ENCODE measurements at regions not wholly inside any gene's neighbourhood (a gene's known extent, or its start where the extent isn't known, plus 50 kb on each side); places are given as distances from the start of the nearest gene placed in this dataset.

GRCh38 chr9:22742401-22742800, 295.8 kb downstream of the DMRTA1 start:
- Histone ChIP-seq H3K4me3 (ENCODE audit: insufficient read depth, low read length, poor library complexity, severe bottlenecking) (no peak overlapping the region), H4K20me1 (ENCODE audit: low read depth, low read length) (no peaks in the 10 kb centered on the region), H3K79me2 (ENCODE audit: insufficient read depth, low read length) (no peaks in the 10 kb centered on the region), H3K27ac (ENCODE audit: low read depth, low read length) (no peak overlapping the region), H3K9me3 (ENCODE audit: insufficient read depth, low read length) (no peaks in the 10 kb centered on the region), H2AFZ (ENCODE audit: low read depth, low read length, severe bottlenecking) (no peak overlapping the region), H3K4me2 (ENCODE audit: low read depth, low read length, poor library complexity, severe bottlenecking) (no peak overlapping the region), H3K9me2 (replicated peaks; ENCODE audit: insufficient read depth, low read length) (peaks cover 3% of the 10 kb centered on the region; the same call in 1 of the 2 replicates), H3F3A (ENCODE audit: insufficient read depth) (no peaks in the 10 kb centered on the region), H3K27me3 (ENCODE audit: low read length) (no peaks in the 10 kb centered on the region), H3K9ac (ENCODE audit: low read length) (no peak overlapping the region), H3K36me3 (ENCODE audit: low read length) (no peaks in the 10 kb centered on the region)
- TF ChIP-seq CTCF (IDR thresholded peaks at IDR 0.05; ENCODE audit: insufficient read depth, low read length, poor library complexity, severe bottlenecking) (no peak), EZH2phosphoT487 (conservative IDR thresholded peaks at IDR 0.05; ENCODE audit: low read length) (no peak)

- no peaks in the 10 kb centered on the region for H3F3A ChIP-seq (ENCODE audit: insufficient read depth)
- TF ChIP-seq CTCF (IDR thresholded peaks at IDR 0.05; ENCODE audit: insufficient read depth, low read length, poor library complexity, severe bottlenecking) = no peak
- no peak for TF ChIP-seq EZH2phosphoT487 (conservative IDR thresholded peaks at IDR 0.05; ENCODE audit: low read length)
- no peaks in the 10 kb centered on the region for H4K20me1 ChIP-seq (ENCODE audit: low read depth, low read length)
- no peak overlapping the region for H3K4me3 ChIP-seq (ENCODE audit: insufficient read depth, low read length, poor library complexity, severe bottlenecking)
- H3K27ac ChIP-seq (ENCODE audit: low read depth, low read length) = no peak overlapping the region
- no peaks in the 10 kb centered on the region for H3K9me2 ChIP-seq (replicated peaks; ENCODE audit: insufficient read depth, low read length)
- no peak overlapping the region for H3K4me2 ChIP-seq (ENCODE audit: low read depth, low read length, poor library complexity, severe bottlenecking)
- H2AFZ ChIP-seq (ENCODE audit: low read depth, low read length, severe bottlenecking) = no peak overlapping the region
- no peak overlapping the region for H3K9ac ChIP-seq (ENCODE audit: low read length)
- H3K27me3 ChIP-seq (ENCODE audit: low read length) = no peaks in the 10 kb centered on the region
- H3K9me3 ChIP-seq (ENCODE audit: insufficient read depth, low read length) = no peaks in the 10 kb centered on the region
- no peaks in the 10 kb centered on the region for H3K79me2 ChIP-seq (ENCODE audit: insufficient read depth, low read length)
- no peaks in the 10 kb centered on the region for H3K36me3 ChIP-seq (ENCODE audit: low read length)
Measured at GRCh38 chr9:22773501-22774220, 327.0 kb downstream of the DMRTA1 start.

- H3K36me3 ChIP-seq (ENCODE audit: low read length) = no peaks in the 10 kb centered on the region
- no peaks in the 10 kb centered on the region for H3K79me2 ChIP-seq (ENCODE audit: insufficient read depth, low read length)
- H3F3A ChIP-seq (ENCODE audit: insufficient read depth) = no peaks in the 10 kb centered on the region
- no peak for TF ChIP-seq CTCF (IDR thresholded peaks at IDR 0.05; ENCODE audit: insufficient read depth, low read length, poor library complexity, severe bottlenecking)
- TF ChIP-seq EZH2phosphoT487 (conservative IDR thresholded peaks at IDR 0.05; ENCODE audit: low read length) = no peak
- H3K9me3 ChIP-seq (ENCODE audit: insufficient read depth, low read length) = no peaks in the 10 kb centered on the region
- no peak overlapping the region for H3K4me2 ChIP-seq (ENCODE audit: low read depth, low read length, poor library complexity, severe bottlenecking)
- H2AFZ ChIP-seq (ENCODE audit: low read depth, low read length, severe bottlenecking) = no peak overlapping the region
- H3K4me3 ChIP-seq (ENCODE audit: insufficient read depth, low read length, poor library complexity, severe bottlenecking) = no peak overlapping the region
- no peaks in the 10 kb centered on the region for H4K20me1 ChIP-seq (ENCODE audit: low read depth, low read length)
- no peak overlapping the region for H3K9ac ChIP-seq (ENCODE audit: low read length)
- no peaks in the 10 kb centered on the region; the same call in 1 of the 2 replicates for H3K27me3 ChIP-seq (ENCODE audit: low read length)
- 0 out of 2 replicates have a peak, but pooled peaks cover 5% of the 10 kb centered on the region for H3K9me2 ChIP-seq (replicated peaks; ENCODE audit: insufficient read depth, low read length)
- H3K27ac ChIP-seq (ENCODE audit: low read depth, low read length) = no peak overlapping the region
Measured at GRCh38 chr9:22790329-22790728, 343.7 kb downstream of the DMRTA1 start.

All from SU-DHL-6 (cell line).